ENCODE measurements at regions not wholly inside any gene's neighbourhood (a gene's known extent, or its start where the extent isn't known, plus 50 kb on each side); places are given as distances from the start of the nearest gene placed in this dataset.
A peak's percentile ranks its signal among the peaks of the same experiment; 100 is the strongest.

DNA sequence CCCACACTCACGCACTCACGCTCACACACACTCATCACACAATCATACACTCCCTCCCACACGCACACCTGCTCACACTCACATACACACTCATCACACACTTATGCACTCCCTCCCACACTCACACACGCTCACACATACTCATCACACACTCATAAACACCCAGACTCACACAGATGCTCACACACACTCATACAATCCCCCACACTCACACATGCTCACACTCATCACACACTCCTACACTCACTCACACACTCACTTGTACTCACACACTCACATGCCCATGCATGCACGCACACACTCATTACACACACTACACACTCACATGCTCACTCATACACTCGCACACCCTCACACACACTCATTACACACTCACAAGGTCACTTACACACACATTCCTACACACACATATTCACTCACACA lies 131.1 kb upstream of the PDE10A start (continued):
- TF ChIP-seq, protein P1, sequence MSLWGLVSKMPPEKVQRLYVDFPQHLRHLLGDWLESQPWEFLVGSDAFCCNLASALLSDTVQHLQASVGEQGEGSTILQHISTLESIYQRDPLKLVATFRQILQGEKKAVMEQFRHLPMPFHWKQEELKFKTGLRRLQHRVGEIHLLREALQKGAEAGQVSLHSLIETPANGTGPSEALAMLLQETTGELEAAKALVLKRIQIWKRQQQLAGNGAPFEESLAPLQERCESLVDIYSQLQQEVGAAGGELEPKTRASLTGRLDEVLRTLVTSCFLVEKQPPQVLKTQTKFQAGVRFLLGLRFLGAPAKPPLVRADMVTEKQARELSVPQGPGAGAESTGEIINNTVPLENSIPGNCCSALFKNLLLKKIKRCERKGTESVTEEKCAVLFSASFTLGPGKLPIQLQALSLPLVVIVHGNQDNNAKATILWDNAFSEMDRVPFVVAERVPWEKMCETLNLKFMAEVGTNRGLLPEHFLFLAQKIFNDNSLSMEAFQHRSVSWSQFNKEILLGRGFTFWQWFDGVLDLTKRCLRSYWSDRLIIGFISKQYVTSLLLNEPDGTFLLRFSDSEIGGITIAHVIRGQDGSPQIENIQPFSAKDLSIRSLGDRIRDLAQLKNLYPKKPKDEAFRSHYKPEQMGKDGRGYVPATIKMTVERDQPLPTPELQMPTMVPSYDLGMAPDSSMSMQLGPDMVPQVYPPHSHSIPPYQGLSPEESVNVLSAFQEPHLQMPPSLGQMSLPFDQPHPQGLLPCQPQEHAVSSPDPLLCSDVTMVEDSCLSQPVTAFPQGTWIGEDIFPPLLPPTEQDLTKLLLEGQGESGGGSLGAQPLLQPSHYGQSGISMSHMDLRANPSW (CRISPR knock-in tag; IDR thresholded peaks at IDR 0.05; ENCODE audit: borderline replicate concordance), result no peak
- TF ChIP-seq SOX6 (IDR thresholded peaks at IDR 0.05), result peak; percentile 94
- no peak for TF ChIP-seq SOX6 (CRISPR knock-in tag; IDR thresholded peaks at IDR 0.05)
- TF ChIP-seq, protein P2, sequence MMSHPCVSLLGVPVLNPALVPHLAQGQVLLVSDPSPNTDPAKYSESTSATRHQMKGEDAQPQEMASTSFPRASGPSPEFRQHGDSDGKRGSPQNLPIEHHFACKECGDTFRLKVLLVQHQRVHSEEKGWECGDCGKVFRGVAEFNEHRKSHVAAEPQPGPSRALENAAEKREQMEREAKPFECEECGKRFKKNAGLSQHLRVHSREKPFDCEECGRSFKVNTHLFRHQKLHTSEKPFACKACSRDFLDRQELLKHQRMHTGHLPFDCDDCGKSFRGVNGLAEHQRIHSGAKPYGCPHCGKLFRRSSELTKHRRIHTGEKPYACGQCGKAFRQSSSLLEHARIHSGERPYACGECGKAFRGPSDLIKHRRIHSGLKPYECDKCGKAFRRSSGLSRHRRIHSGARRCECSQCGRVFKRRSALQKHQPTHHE (CRISPR knock-in tag; IDR thresholded peaks at IDR 0.05; ENCODE audit: borderline replicate concordance), result no peak
- TF ChIP-seq NBN (conservative IDR thresholded peaks at IDR 0.05), result 0 out of 2 replicates have a peak, but pooled peaks have one; percentile 78
- TF ChIP-seq PHB2 (IDR thresholded peaks at IDR 0.05; ENCODE audit: partially characterized antibody), result peak; percentile 95
- no peak for TF ChIP-seq NPAS2 (CRISPR knock-in tag; IDR thresholded peaks at IDR 0.05; ENCODE audit: borderline replicate concordance)
- TF ChIP-seq PLRG1 (conservative IDR thresholded peaks at IDR 0.05), result 0 out of 2 replicates have a peak, but pooled peaks have one; percentile 83
- TF ChIP-seq, protein P3, sequence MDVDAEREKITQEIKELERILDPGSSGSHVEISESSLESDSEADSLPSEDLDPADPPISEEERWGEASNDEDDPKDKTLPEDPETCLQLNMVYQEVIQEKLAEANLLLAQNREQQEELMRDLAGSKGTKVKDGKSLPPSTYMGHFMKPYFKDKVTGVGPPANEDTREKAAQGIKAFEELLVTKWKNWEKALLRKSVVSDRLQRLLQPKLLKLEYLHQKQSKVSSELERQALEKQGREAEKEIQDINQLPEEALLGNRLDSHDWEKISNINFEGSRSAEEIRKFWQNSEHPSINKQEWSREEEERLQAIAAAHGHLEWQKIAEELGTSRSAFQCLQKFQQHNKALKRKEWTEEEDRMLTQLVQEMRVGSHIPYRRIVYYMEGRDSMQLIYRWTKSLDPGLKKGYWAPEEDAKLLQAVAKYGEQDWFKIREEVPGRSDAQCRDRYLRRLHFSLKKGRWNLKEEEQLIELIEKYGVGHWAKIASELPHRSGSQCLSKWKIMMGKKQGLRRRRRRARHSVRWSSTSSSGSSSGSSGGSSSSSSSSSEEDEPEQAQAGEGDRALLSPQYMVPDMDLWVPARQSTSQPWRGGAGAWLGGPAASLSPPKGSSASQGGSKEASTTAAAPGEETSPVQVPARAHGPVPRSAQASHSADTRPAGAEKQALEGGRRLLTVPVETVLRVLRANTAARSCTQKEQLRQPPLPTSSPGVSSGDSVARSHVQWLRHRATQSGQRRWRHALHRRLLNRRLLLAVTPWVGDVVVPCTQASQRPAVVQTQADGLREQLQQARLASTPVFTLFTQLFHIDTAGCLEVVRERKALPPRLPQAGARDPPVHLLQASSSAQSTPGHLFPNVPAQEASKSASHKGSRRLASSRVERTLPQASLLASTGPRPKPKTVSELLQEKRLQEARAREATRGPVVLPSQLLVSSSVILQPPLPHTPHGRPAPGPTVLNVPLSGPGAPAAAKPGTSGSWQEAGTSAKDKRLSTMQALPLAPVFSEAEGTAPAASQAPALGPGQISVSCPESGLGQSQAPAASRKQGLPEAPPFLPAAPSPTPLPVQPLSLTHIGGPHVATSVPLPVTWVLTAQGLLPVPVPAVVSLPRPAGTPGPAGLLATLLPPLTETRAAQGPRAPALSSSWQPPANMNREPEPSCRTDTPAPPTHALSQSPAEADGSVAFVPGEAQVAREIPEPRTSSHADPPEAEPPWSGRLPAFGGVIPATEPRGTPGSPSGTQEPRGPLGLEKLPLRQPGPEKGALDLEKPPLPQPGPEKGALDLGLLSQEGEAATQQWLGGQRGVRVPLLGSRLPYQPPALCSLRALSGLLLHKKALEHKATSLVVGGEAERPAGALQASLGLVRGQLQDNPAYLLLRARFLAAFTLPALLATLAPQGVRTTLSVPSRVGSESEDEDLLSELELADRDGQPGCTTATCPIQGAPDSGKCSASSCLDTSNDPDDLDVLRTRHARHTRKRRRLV (CRISPR knock-in tag; IDR thresholded peaks at IDR 0.05), result no peak
- 0 out of 2 replicates have a peak, but pooled peaks have one; percentile 56 for TF ChIP-seq FOXP1 (IDR thresholded peaks at IDR 0.05)
- no peak for TF ChIP-seq FOXP1 (CRISPR knock-in tag; IDR thresholded peaks at IDR 0.05)
- peak; percentile 23; the same call in 1 of the 2 replicates for TF ChIP-seq FOXK2 (IDR thresholded peaks at IDR 0.05)
- no peak for TF ChIP-seq SETDB1 (CRISPR knock-in tag; IDR thresholded peaks at IDR 0.05; ENCODE audit: borderline replicate concordance)
- TF ChIP-seq, protein P4, sequence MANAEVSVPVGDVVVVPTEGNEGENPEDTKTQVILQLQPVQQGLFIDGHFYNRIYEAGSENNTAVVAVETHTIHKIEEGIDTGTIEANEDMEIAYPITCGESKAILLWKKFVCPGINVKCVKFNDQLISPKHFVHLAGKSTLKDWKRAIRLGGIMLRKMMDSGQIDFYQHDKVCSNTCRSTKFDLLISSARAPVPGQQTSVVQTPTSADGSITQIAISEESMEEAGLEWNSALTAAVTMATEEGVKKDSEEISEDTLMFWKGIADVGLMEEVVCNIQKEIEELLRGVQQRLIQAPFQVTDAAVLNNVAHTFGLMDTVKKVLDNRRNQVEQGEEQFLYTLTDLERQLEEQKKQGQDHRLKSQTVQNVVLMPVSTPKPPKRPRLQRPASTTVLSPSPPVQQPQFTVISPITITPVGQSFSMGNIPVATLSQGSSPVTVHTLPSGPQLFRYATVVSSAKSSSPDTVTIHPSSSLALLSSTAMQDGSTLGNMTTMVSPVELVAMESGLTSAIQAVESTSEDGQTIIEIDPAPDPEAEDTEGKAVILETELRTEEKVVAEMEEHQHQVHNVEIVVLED (CRISPR knock-in tag; IDR thresholded peaks at IDR 0.05; ENCODE audit: borderline replicate concordance), result no peak
- peak; percentile 59; the same call in 1 of the 2 replicates for TF ChIP-seq NFRKB (IDR thresholded peaks at IDR 0.05)
- peak; percentile 43; the same call in 1 of the 2 replicates for TF ChIP-seq SP1 (IDR thresholded peaks at IDR 0.05)
- no peak for TF ChIP-seq SP1 (CRISPR knock-in tag; IDR thresholded peaks at IDR 0.05)
- TF ChIP-seq ZNF207 (IDR thresholded peaks at IDR 0.05; ENCODE audit: borderline replicate concordance), result peak; percentile 82; the same call in 1 of the 2 replicates
- no peak for TF ChIP-seq STAT5B (CRISPR knock-in tag; IDR thresholded peaks at IDR 0.05)
- peak; percentile 25 for TF ChIP-seq ZNF282 (IDR thresholded peaks at IDR 0.05; ENCODE audit: partially characterized antibody)
- no peak for TF ChIP-seq YEATS2 (CRISPR knock-in tag; IDR thresholded peaks at IDR 0.05; ENCODE audit: borderline replicate concordance)
- no peak for TF ChIP-seq ZNF569 (CRISPR knock-in tag; IDR thresholded peaks at IDR 0.05; ENCODE audit: borderline replicate concordance)
